Osteocyte (in vitro differentiated cells): ENCODE measurements at regions not wholly inside any gene's neighbourhood (a gene's known extent, or its start where the extent isn't known, plus 50 kb on each side); places are given as distances from the start of the nearest gene placed in this dataset.

Experiments
- DNase-seq: peaks from one replicate; pipeline ENCODE4 v3.0.0; 2021; ENCODE audit warnings: mixed read lengths; ENCODE audit not compliant: unreplicated experiment; ENCODE audit errors: extremely low spot score
- H3K27ac Mint-ChIP-seq: one replicate; pipeline ENCODE4 v1.8.0; 2021; ENCODE audit warnings: mild to moderate bottlenecking, mixed read lengths; ENCODE audit not compliant: unreplicated experiment
- H3K27me3 Mint-ChIP-seq: one replicate; pipeline ENCODE4 v1.8.0; 2021; ENCODE audit warnings: mixed read lengths; ENCODE audit not compliant: unreplicated experiment
- H3K36me3 Mint-ChIP-seq: one replicate; pipeline ENCODE4 v1.8.0; 2021; ENCODE audit warnings: mixed read lengths; ENCODE audit not compliant: unreplicated experiment
- H3K4me1 Mint-ChIP-seq: one replicate; pipeline ENCODE4 v1.8.0; 2021; ENCODE audit warnings: mixed read lengths; ENCODE audit not compliant: unreplicated experiment
- H3K4me3 Mint-ChIP-seq: one replicate; pipeline ENCODE4 v1.8.0; 2021; ENCODE audit warnings: mild to moderate bottlenecking, moderate library complexity, mixed read lengths; ENCODE audit not compliant: unreplicated experiment
- H3K9me3 Mint-ChIP-seq: one replicate; pipeline ENCODE4 v1.8.0; 2021; ENCODE audit warnings: mixed read lengths; ENCODE audit not compliant: unreplicated experiment
- CTCF ChIP-seq: fragments of 200-600 bp; sonication (generic); IDR thresholded peaks from 2 replicates; pipeline ENCODE4 v1.5.0; 2021; ENCODE audit warnings: antibody characterized with exemption, mild to moderate bottlenecking, moderate library complexity

GRCh38 chr17:71398800-71399219 is 722.0 kb upstream of the SOX9 start:
- no peak for TF ChIP-seq CTCF
- Mint-ChIP-seq H3K36me3 (no peaks in the 10 kb centered on the region), H3K27ac (no peak overlapping the region), H3K9me3 (no peaks in the 10 kb centered on the region), H3K27me3 (no peaks in the 10 kb centered on the region), H3K4me1 (peaks cover 2% of the 10 kb centered on the region), H3K4me3 (no peak overlapping the region)
- DNase-seq = no peak

GRCh38 chr17:71399221-71399620 is 721.6 kb upstream of the SOX9 start:
- Mint-ChIP-seq H3K27ac (no peak overlapping the region), H3K4me1 (peaks cover 2% of the 10 kb centered on the region), H3K36me3 (no peaks in the 10 kb centered on the region), H3K9me3 (no peaks in the 10 kb centered on the region), H3K27me3 (no peaks in the 10 kb centered on the region), H3K4me3 (no peak overlapping the region)
- no peak for TF ChIP-seq CTCF
- DNase-seq = no peak

GRCh38 chr17:71399649-71400048 is 721.2 kb upstream of the SOX9 start:
- no peak for TF ChIP-seq CTCF
- H3K9me3 Mint-ChIP-seq = no peaks in the 10 kb centered on the region
- H3K4me1 Mint-ChIP-seq = peaks cover 2% of the 10 kb centered on the region
- no peak for DNase-seq
- no peak overlapping the region for H3K4me3 Mint-ChIP-seq
- no peak overlapping the region for H3K27ac Mint-ChIP-seq
- no peaks in the 10 kb centered on the region for H3K27me3 Mint-ChIP-seq
- no peaks in the 10 kb centered on the region for H3K36me3 Mint-ChIP-seq

GRCh38 chr17:71402007-71402406 is 718.8 kb upstream of the SOX9 start:
- H3K27ac Mint-ChIP-seq = no peak overlapping the region
- no peaks in the 10 kb centered on the region for H3K27me3 Mint-ChIP-seq
- no peaks in the 10 kb centered on the region for H3K4me1 Mint-ChIP-seq
- H3K36me3 Mint-ChIP-seq = no peaks in the 10 kb centered on the region
- no peak for TF ChIP-seq CTCF
- no peaks in the 10 kb centered on the region for H3K9me3 Mint-ChIP-seq
- DNase-seq = no peak
- H3K4me3 Mint-ChIP-seq = no peak overlapping the region

- no peaks in the 10 kb centered on the region for H3K27me3 Mint-ChIP-seq
- no peaks in the 10 kb centered on the region for H3K9me3 Mint-ChIP-seq
- no peak for DNase-seq
- H3K27ac Mint-ChIP-seq = no peak overlapping the region
- no peak overlapping the region for H3K4me3 Mint-ChIP-seq
- no peaks in the 10 kb centered on the region for H3K4me1 Mint-ChIP-seq
- H3K36me3 Mint-ChIP-seq = no peaks in the 10 kb centered on the region
- no peak for TF ChIP-seq CTCF
Measured at GRCh38 chr17:71402661-71403141, 718.1 kb upstream of the SOX9 start.
